ENCODE measurements at regions not wholly inside any gene's neighbourhood (a gene's known extent, or its start where the extent isn't known, plus 50 kb on each side); places are given as distances from the start of the nearest gene placed in this dataset.
"Not testable (repeated sequence)": the region's sequence is repeated elsewhere in the genome, so short reads cannot be mapped to it uniquely, and the experiment has no call there.

DNA sequence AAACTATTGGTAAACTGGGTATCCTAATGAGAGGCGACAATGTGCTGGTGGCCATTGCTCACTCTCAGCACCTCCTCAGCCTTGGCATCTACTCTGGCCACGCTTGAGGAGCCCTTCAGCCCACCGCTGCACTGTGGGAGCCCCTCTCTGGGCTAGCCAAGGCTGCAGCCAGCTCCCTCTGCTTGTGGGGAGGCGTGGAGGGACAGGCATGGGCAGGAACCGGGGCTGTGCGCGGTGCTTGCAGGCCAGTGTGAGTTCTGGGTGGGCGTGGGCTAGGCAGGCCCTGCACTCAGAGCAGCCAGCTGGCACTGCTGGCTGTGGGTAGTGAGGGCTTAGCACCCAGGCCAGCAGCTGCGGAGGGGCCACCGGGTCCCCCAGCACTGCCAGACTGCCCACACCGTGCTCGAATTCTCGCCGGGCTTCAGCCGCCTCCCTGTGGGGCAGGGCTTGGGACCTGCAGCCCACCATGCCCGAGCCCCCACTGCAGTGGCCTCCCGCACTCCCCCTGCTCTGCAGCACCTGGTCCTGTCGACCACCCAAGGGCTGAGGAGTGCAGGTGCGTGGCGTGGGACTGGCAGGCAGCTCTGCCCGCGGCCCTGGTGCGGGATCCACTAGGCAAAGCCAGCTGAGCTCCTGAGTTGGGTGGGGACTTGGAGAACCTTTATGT lies 575.9 kb upstream of the ANO3 start:
- DNase-seq, result no peak
- no peak for TF ChIP-seq POLR2A (IDR thresholded peaks at IDR 0.05; ENCODE audit: low read length)
- TF ChIP-seq GATA1 (IDR thresholded peaks at IDR 0.05; ENCODE audit: low read depth, low read length), result no peak

GRCh38 chr11:25758145-25758661 lies 573.7 kb upstream of the ANO3 start:
- DNase-seq, result no peak
- TF ChIP-seq GATA1 (IDR thresholded peaks at IDR 0.05; ENCODE audit: low read depth, low read length) (no peak), POLR2A (IDR thresholded peaks at IDR 0.05; ENCODE audit: low read length) (no peak)

DNA sequence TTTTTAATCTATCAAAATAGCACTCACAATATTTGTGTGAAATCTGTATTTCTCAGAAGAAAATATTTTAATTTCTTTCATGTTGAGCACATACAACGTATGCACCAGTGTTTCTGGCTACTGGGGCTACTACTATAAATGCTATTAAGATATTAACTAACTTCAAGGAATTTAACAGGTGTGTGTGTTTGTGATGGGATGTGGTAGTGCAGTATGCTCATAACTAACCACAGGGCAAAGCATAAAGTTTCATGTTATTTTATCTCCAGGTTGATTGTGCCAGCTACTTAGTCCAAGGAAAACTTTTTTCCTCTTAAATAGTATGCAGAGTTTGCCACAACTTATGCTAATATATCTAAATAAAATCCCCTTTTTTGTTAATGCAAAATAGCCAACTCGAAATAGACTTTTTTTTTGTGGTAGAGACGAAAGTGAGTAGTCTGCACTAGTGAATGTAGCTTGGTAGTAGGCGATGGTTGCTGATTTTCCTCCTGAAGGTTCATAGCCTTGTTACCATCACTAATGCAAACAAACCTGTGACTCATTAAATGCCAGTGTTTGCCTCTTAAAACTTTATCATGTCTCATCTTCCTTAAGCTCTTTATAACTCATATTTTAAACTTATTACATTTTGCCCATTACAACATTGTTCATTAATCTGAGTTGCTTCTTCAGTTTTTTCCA lies 565.5 kb upstream of the ANO3 start:
- TF ChIP-seq POLR2A (IDR thresholded peaks at IDR 0.05; ENCODE audit: low read length), result no peak
- TF ChIP-seq GATA1 (IDR thresholded peaks at IDR 0.05; ENCODE audit: low read depth, low read length), result no peak

GRCh38 chr11:25769287-25769686 lies 562.6 kb upstream of the ANO3 start:
- TF ChIP-seq POLR2A (IDR thresholded peaks at IDR 0.05; ENCODE audit: low read length), result no peak
- TF ChIP-seq GATA1 (IDR thresholded peaks at IDR 0.05; ENCODE audit: low read depth, low read length), result no peak
- no peak for DNase-seq

More for the DNA sequence above, 565.5 kb upstream of the ANO3 start:
- DNase-seq, result no peak

DNA sequence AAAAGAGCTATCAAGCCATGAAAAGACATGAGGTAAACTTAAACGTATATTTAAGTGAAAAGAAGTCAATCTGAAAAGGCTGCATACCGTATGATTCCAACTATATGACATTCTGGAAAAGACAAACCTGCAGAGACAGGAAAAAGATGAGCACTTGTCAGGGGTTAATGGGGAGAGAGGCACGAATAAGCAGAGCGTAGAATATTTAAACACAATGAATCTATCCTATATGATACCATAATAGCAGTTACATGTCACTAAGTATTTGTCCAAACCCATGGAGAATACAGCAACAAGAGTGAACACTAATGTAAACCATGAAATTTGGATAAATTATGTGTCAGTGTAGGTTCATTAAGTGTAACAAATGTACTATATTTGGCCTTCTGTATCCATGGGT lies 560.3 kb upstream of the ANO3 start:
- DNase-seq, result no peak
- TF ChIP-seq GATA1 (IDR thresholded peaks at IDR 0.05; ENCODE audit: low read depth, low read length) (no peak), POLR2A (IDR thresholded peaks at IDR 0.05; ENCODE audit: low read length) (no peak)

DNA sequence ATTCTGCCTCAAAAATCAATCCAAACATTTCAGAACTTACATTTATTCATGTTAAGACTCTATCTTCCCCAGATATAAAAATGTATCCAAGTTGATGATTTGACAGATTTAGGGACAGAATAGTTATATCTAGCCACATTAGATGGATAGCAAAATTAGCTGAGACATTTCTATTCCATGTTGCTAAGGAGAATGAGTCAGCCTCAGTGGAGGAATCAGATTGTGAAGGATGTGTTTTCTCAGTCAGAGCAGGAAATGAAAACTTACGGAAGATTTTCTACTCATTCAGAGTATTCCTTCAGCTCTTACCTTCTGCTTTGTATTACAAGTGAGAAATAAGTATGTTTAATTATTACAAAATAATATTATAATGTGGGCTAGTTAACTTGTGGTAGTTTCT lies 556.3 kb upstream of the ANO3 start:
- DNase-seq, result no peak
- no peak for TF ChIP-seq GATA1 (IDR thresholded peaks at IDR 0.05; ENCODE audit: low read depth, low read length)
- no peak for TF ChIP-seq POLR2A (IDR thresholded peaks at IDR 0.05; ENCODE audit: low read length)

GRCh38 chr11:25776238-25776637 lies 555.7 kb upstream of the ANO3 start:
- no peak for TF ChIP-seq GATA1 (IDR thresholded peaks at IDR 0.05; ENCODE audit: low read depth, low read length)
- DNase-seq, result no peak

DNA sequence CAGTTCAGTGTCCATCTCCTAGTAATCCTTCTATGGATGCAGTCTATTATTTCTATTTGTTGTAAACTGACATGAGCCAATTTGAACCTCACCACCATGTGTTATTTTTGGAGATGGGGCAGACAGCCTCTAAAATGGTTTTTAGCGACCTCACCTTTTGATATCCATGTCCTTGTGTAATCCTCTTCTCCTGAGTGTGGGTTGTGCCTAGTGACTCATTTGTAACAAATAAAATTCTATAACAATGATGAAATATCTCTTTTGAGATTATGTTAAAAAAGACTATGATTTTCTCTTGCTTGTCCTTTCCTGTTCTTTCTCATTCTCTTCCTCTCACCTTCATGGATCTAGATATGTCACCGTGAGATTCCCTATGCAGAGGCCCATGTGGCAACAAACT lies 554.6 kb upstream of the ANO3 start:
- TF ChIP-seq GATA1 (IDR thresholded peaks at IDR 0.05; ENCODE audit: low read depth, low read length) (no peak), POLR2A (IDR thresholded peaks at IDR 0.05; ENCODE audit: low read length) (no peak)
- no peak for DNase-seq

- no peak for TF ChIP-seq POLR2A (IDR thresholded peaks at IDR 0.05; ENCODE audit: low read length)
- no peak for TF ChIP-seq GATA1 (IDR thresholded peaks at IDR 0.05; ENCODE audit: low read depth, low read length)
- DNase-seq, result no peak
Observed at GRCh38 chr11:25779033-25779432, 552.9 kb upstream of the ANO3 start.

GRCh38 chr11:25787416-25787815 lies 544.5 kb upstream of the ANO3 start:
- DNase-seq, result no peak
- TF ChIP-seq GATA1 (IDR thresholded peaks at IDR 0.05; ENCODE audit: low read depth, low read length) (no peak), POLR2A (IDR thresholded peaks at IDR 0.05; ENCODE audit: low read length) (no peak)

DNA sequence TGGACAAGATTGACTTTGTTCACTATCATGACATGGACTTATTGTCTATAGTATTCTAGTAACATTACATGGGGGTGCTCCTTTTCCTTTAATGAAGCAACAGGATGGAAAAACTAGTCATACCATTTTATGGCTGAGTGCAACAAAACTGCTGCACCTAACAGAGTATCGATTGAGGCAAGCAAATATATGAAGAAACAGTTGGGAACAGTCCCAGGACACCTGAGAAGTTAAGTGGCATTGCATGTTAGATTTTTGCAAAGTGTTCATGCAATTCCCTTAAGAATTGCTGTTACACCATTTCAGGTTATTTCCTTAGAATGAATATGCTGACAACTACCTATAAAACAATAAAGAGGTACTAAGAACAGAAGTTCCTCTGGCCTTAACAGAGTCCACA lies 541.5 kb upstream of the ANO3 start:
- TF ChIP-seq GATA1 (IDR thresholded peaks at IDR 0.05; ENCODE audit: low read depth, low read length), result no peak
- no peak for TF ChIP-seq POLR2A (IDR thresholded peaks at IDR 0.05; ENCODE audit: low read length)
- DNase-seq, result no peak

DNA sequence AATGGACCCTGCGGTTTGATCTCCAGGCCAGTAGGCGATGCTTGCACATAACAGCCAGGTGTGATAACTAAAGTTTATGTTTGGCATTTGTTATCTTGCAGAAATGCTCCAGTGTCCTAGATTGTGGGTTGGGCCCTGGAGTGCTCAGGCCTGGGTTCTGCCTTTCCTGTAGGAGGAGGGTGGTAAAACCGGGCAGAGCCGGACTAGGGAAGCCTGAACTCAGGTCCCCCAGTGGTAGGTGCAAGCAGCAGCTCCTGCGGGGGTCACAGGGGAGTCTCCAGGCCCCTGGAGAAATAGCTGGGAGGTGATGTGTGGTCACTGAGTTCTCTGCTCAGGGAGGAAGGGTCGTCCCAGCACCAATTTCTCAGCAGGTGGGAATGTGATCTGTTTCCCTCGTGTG lies 538.3 kb upstream of the ANO3 start:
- no peak for DNase-seq
- TF ChIP-seq GATA1 (IDR thresholded peaks at IDR 0.05; ENCODE audit: low read depth, low read length) (no peak), POLR2A (IDR thresholded peaks at IDR 0.05; ENCODE audit: low read length) (no peak)

DNA sequence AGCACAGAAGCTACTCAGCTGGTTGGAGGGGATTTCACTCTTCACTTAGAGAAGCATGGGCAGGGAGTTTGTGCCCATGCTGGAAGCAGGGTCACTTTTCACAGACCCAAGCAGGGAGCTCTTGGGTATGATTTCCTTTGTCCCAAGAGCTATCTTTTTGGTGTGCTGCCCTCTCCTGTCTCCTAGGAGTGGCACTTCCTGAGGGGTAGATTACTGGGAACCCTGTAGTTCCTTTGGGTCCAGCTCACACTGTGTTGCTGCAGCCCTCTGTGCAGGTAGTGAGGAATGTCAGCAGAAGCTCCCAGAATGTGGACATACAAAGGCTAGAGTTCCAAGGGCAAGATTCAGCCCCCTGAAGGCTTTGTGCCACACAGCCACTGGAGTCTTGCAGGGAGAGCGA lies 537.1 kb upstream of the ANO3 start:
- no peak for TF ChIP-seq POLR2A (IDR thresholded peaks at IDR 0.05; ENCODE audit: low read length)
- TF ChIP-seq GATA1 (IDR thresholded peaks at IDR 0.05; ENCODE audit: low read depth, low read length), result no peak
- no peak for DNase-seq

DNA sequence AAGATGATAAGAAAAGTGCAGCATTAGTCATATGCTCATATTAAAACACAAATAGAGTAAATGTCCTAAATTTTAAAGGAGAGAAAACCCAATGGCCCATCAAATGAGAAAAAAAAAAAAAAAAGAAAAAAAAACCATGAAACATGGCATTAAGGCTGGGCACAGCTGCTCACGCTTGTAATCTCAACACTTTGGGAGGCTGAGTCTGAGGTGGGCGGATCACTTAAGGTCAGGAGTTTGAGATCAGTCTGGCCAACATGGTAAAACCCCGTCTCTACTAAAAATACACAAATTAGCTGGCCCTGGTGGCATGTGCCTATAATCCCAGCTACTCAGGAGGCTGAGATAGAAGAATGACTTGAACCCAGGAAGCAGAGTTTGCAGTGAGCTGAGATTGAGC lies 515.5 kb upstream of the ANO3 start:
- no peak for TF ChIP-seq GATA1 (IDR thresholded peaks at IDR 0.05; ENCODE audit: low read depth, low read length)
- TF ChIP-seq POLR2A (IDR thresholded peaks at IDR 0.05; ENCODE audit: low read length), result no peak

DNA sequence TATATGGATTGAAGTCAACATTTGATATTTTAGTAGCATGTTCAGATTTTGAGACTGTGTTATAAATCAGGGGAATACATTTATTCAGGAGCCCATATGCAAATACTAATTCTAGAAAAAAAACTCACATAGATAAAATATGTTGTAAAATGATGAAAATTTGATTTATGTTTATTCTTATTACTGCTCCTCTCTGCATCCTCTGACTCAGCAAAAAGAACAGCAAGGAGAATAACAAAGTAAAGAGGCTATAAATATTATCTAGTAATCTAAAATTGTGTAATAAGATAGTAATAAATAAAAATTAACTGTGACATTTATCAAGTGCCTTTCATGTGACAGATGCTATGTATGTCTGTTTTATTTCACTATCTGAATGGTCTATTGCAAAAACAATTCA lies 507.2 kb upstream of the ANO3 start:
- TF ChIP-seq POLR2A (IDR thresholded peaks at IDR 0.05; ENCODE audit: low read length), result no peak
- no peak for TF ChIP-seq GATA1 (IDR thresholded peaks at IDR 0.05; ENCODE audit: low read depth, low read length)
- DNase-seq, result no peak

More for the DNA sequence above, 515.5 kb upstream of the ANO3 start:
- no peak for DNase-seq

- not testable (repeated sequence) for DNase-seq
Observed at GRCh38 chr11:25831485-25831884, 500.4 kb upstream of the ANO3 start.

Measured in erythroblast (primary cell).